Naive B cell (primary cell): ENCODE measurements at regions not wholly inside any gene's neighbourhood (a gene's known extent, or its start where the extent isn't known, plus 50 kb on each side); places are given as distances from the start of the nearest gene placed in this dataset.

Experiments used
- ATAC-seq, 2 donors: fragments of 150-1000 bp; cut with Tn5 transposase; 2 replicates each; pipeline ENCODE4 v1.10.0; 2021; ENCODE audit warnings: low read depth in 2 of 2, mild to moderate bottlenecking in 2 of 2, moderate library complexity in 2 of 2
- DNase-seq: peaks from one replicate; pipeline ENCODE4 v3.0.0; 2022
- H3K27ac Mint-ChIP-seq, 6 donors: one replicate each; pipeline ENCODE4 v1.8.0; 2020 to 2022; ENCODE audit warnings: mild to moderate bottlenecking in 6 of 6, mixed read lengths in 6 of 6, moderate library complexity in 5 of 6, inconsistent platforms in 2 of 6
- H3K27me3 Mint-ChIP-seq, 3 donors: one replicate each; pipeline ENCODE4 v1.8.0; 2021 to 2022; ENCODE audit warnings: mixed read lengths in 3 of 3, mild to moderate bottlenecking in 1 of 3
- H3K36me3 Mint-ChIP-seq, 2 donors: one replicate each; pipeline ENCODE4 v1.8.0; 2020 to 2022; ENCODE audit warnings: mixed read lengths in 2 of 2, inconsistent platforms in 1 of 2, mild to moderate bottlenecking in 1 of 2
- H3K4me1 Mint-ChIP-seq, 3 donors: one replicate each; pipeline ENCODE4 v1.8.0; 2020 to 2022; ENCODE audit warnings: mixed read lengths in 3 of 3, inconsistent platforms in 1 of 3, mild to moderate bottlenecking in 1 of 3, moderate library complexity in 1 of 3
- H3K4me3 Mint-ChIP-seq, 8 donors: one replicate each; pipeline ENCODE4 v1.8.0; 2020 to 2022; ENCODE audit warnings: mild to moderate bottlenecking in 8 of 8, mixed read lengths in 8 of 8, moderate library complexity in 8 of 8, inconsistent platforms in 2 of 8
- H3K9me3 Mint-ChIP-seq, 7 donors: one replicate each; pipeline ENCODE4 v1.8.0; 2020 to 2022; ENCODE audit warnings: mixed read lengths in 7 of 7, mild to moderate bottlenecking in 5 of 7, inconsistent platforms in 2 of 7, moderate library complexity in 1 of 7

DNA sequence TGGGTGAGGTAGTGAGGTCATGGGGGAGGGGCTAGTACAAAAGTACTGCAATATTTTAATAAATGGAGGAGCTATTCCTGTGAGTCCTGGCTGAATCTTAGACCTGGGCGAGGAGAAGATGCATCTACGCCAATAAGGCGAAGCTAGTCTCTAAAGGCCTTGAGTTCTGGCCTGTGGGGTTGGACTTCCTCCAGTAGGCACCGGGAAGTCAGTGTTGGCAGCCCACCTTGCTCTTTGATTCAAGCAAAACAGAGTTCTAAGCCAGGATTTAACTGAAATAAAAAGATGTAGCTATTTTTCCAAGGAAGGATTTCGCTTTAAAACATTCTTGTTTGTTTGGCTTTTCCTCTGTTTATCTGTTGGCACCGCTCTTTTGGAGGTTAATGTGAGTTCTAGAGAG, 244.6 kb downstream of the KIF4B start:
- ATAC-seq (no peak), DNase-seq (no peak)
- Mint-ChIP-seq H3K27me3 (peaks cover 0 to 4% (median 0%) of the 10 kb centered on the region in 3 donors), H3K36me3 (no peaks in the 10 kb centered on the region), H3K4me3 (no peak overlapping the region), H3K9me3 (peaks cover 0 to 4% (median 0%) of the 10 kb centered on the region in 7 donors), H3K27ac (no peak overlapping the region), H3K4me1 (no peaks in the 10 kb centered on the region)

DNA sequence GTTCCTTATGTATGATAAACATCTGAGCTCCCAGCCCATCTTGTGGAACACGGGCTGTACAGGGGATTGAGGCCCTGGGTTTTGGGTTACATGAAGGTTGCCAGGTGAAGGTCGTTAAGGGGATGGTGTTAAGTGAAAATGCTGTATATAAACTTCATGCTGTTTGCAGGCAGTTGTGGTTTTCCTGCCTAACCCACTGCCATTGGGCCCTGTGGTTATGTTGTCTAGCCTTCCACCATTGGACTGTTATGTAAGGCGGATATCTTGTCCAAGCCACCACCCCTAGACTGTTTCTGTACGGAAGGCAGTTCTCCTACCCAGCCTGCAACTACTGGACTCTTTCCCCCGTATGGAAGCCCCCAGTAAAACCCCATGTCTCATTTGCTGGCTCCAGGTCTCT, 246.1 kb downstream of the KIF4B start:
- ATAC-seq: no peak
- H3K4me3 Mint-ChIP-seq: no peak overlapping the region
- no peak overlapping the region for H3K27ac Mint-ChIP-seq
- DNase-seq: no peak
- H3K36me3 Mint-ChIP-seq: no peaks in the 10 kb centered on the region
- no peaks in the 10 kb centered on the region for H3K4me1 Mint-ChIP-seq
- peaks cover 0 to 4% (median 0%) of the 10 kb centered on the region in 7 donors for H3K9me3 Mint-ChIP-seq
- peaks cover 0 to 4% (median 0%) of the 10 kb centered on the region in 3 donors for H3K27me3 Mint-ChIP-seq

DNA sequence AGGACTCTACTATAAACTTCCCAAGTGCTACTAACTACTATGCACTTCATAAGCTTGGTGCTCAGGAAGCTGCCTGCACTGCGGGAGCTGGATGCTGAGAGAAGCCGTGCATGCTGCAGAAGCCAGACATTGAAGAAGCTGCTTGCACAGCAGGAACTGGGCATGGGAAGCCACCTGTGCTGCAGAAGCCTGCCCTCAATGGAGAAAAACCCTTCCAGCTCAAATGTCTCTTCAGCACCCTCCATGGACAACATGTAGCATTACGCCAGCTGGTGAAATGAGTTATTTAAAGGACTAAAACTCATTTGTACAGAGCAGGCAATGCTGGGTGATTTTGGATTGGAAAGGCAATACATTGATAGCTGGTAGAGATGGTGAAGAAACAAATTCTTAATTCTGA, 247.2 kb downstream of the KIF4B start:
- no peak for DNase-seq
- ATAC-seq: no peak
- H3K27ac Mint-ChIP-seq: no peak overlapping the region
- H3K27me3 Mint-ChIP-seq: peaks cover 0 to 4% (median 0%) of the 10 kb centered on the region in 3 donors
- H3K4me1 Mint-ChIP-seq: no peaks in the 10 kb centered on the region
- no peak overlapping the region for H3K4me3 Mint-ChIP-seq
- peaks cover 0 to 4% (median 0%) of the 10 kb centered on the region in 7 donors for H3K9me3 Mint-ChIP-seq
- no peaks in the 10 kb centered on the region for H3K36me3 Mint-ChIP-seq

DNA sequence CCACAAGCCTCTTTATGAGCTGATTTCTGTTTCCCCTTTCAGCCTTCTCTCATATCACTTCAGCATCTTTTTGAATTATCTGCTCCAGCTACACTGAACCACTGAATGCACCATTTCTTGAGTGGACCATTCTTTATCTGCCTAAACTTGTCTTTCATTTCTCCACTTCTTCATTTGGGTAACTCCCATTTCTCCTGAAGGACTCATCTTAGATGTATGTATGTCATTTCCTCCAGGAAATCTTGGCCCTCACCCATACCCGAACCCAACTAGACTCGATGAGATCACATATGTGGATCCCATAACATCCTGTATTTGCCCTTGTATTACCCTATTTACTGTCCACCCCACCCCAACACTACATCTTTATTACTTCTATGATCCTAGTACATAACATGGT, 249.8 kb downstream of the KIF4B start:
- Mint-ChIP-seq H3K27me3 (no peaks in the 10 kb centered on the region), H3K4me1 (no peaks in the 10 kb centered on the region), H3K36me3 (no peaks in the 10 kb centered on the region), H3K4me3 (no peak overlapping the region), H3K27ac (no peak overlapping the region), H3K9me3 (no peaks in the 10 kb centered on the region)
- DNase-seq: no peak
- ATAC-seq: no peak

DNA sequence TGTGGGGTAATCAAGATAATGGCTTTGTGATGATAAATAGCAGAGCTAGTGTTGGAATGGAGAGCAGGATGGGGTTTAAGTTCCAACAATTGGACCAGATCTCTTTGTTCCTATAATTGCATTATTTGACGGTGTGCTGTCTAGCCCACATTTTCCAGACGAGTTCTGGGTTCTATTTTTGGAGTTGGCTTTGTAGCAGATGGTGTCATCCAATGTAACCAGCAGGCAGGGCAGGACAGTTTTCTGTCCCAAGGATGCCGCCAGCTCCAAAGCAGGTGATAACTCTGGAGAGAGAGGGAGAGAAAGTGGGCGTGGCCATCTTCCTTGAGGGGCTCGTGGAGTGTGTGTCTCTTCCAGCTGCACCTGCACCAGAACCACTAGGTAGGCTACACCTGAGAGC, 251.3 kb downstream of the KIF4B start:
- DNase-seq (no peak), ATAC-seq (no peak)
- Mint-ChIP-seq H3K27me3 (no peaks in the 10 kb centered on the region), H3K4me1 (no peaks in the 10 kb centered on the region), H3K4me3 (no peak overlapping the region), H3K27ac (no peak overlapping the region), H3K36me3 (no peaks in the 10 kb centered on the region), H3K9me3 (no peaks in the 10 kb centered on the region)

DNA sequence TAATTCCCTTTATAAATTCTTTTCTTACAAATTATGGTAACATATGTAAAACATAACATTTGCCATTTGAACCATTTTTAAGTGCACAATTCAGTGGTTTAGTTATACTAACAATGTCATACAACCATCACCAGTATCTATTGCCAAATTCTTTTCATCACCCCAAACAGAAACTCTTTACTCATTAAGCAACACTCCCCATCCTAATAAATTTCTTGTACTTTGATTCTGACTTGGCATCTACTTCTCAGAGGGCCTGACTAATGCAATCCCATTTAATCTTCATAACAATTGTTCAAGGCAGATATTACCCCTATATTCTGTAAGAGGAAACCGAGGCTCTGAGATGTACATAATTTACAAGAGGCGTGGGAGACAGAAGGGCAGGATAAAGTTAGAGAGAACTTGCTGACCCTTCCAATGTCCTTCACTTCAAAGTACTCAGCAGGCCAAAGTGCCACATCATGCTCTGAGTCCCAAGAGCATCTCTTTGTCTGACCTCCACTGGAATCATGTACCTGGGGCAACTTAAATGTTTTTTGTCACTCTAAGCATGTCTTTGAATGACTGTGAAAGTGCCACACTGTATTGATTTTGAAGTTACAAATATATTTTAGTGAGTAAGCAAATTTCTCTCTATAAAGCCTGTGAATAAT, 255.3 kb downstream of the KIF4B start:
- H3K27ac Mint-ChIP-seq: no peak overlapping the region
- H3K9me3 Mint-ChIP-seq: no peaks in the 10 kb centered on the region

DNA sequence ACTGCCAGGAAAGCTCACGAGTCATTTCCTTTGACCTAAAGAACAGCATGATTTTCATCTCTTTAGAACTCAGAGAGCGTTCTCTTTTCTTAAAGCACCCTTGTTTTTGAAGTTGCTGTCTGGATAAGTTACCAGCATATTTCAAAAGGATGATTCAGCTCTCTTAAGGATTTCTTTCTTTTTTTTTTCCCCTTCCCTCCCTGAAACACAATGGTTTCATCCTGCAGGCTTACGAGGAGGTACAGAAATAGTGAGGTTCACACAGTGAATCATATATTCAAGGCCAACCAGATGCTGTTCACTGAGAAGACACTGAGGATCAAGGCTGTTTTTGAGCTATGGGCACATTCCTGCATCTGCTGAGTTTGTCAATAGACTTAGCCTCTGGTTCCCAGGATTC, 257.2 kb downstream of the KIF4B start:
- Mint-ChIP-seq H3K4me1 (no peaks in the 10 kb centered on the region), H3K9me3 (peaks cover 0 to 3% (median 0%) of the 10 kb centered on the region in 7 donors), H3K27me3 (peaks cover 0 to 15% (median 11%) of the 10 kb centered on the region in 3 donors), H3K27ac (no peak overlapping the region), H3K4me3 (no peak overlapping the region), H3K36me3 (no peaks in the 10 kb centered on the region)
- ATAC-seq (no peak), DNase-seq (no peak)

More for the DNA sequence above, 255.3 kb downstream of the KIF4B start:
- H3K4me3 Mint-ChIP-seq: no peak overlapping the region
- DNase-seq (no peak), ATAC-seq (no peak)
- H3K36me3 Mint-ChIP-seq: no peaks in the 10 kb centered on the region
- peaks cover 0 to 15% (median 0%) of the 10 kb centered on the region in 3 donors for H3K27me3 Mint-ChIP-seq
- no peaks in the 10 kb centered on the region for H3K4me1 Mint-ChIP-seq

DNA sequence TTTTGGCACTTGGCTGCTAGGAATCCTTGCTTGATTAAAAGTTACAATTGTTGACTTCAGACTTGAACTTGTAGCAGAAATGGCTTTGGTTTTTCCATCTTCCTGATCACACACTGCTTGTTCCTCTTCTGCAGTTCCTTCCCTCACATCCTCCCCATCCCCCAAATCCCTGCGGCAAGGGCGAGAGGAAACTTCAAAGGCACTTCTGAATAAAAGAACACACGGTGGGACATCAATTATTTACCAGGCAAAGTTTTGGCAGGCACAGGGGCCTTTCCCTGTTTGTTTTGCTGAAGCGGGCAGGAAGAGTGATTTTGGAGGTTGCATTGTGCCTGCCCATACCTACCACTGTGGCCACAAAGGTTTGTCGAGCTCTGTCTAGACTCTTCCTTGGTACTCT, 260.9 kb downstream of the KIF4B start:
- no peak for ATAC-seq
- Mint-ChIP-seq H3K4me3 (no peak overlapping the region), H3K9me3 (peaks cover 0 to 11% (median 4%) of the 10 kb centered on the region in 7 donors)

DNA sequence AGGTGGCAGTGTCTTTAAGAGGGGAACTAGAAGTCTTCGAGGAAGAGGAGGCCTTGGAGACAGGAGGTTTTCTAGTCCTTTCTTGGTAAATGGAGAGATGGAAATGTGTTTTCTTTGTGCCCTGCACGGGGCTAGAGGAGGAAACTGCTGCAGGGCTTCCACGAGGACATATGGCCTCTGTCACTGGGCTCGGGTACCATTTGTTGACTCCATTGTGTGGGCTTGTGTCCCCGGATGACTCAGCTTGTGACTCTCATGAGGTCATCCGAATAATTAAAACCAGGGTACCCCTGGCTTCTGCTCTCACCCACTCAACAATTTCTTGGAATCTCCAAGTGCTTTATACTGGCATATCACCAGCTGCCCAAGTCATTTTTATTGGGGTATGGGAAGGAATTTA, 261.7 kb downstream of the KIF4B start:
- H3K4me3 Mint-ChIP-seq: no peak overlapping the region
- H3K9me3 Mint-ChIP-seq: peaks cover 0 to 11% (median 4%) of the 10 kb centered on the region in 7 donors
- DNase-seq (no peak), ATAC-seq (no peak)
- no peak overlapping the region for H3K27ac Mint-ChIP-seq
- H3K4me1 Mint-ChIP-seq: no peaks in the 10 kb centered on the region
- no peaks in the 10 kb centered on the region for H3K36me3 Mint-ChIP-seq
- peaks cover 0 to 15% (median 11%) of the 10 kb centered on the region in 3 donors for H3K27me3 Mint-ChIP-seq

More for the DNA sequence above, 260.9 kb downstream of the KIF4B start:
- Mint-ChIP-seq H3K36me3 (no peaks in the 10 kb centered on the region), H3K27ac (no peak overlapping the region), H3K4me1 (no peaks in the 10 kb centered on the region), H3K27me3 (peaks cover 0 to 15% (median 11%) of the 10 kb centered on the region in 3 donors)
- no peak for DNase-seq

DNA sequence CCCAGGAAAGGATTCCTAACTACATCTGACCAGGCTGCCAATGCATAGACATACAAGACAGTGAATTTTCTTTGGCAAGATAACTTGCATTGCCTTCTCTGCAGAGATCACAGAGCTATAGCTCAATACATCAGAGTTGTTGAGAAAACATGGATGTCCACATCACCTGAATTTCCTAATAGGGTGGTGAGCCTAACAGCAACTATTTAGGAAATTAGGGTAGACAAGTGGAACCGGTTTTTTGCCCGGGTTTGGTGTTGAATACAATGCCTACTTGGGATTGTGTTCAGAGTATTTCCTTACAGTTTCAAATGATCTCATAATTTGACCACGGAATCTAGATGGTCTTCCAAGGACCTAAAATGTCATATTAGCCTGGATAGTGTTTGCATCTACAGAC, 262.7 kb downstream of the KIF4B start:
- Mint-ChIP-seq H3K4me3 (no peak overlapping the region), H3K4me1 (no peaks in the 10 kb centered on the region), H3K27ac (no peak overlapping the region), H3K36me3 (no peaks in the 10 kb centered on the region), H3K27me3 (peaks cover 4 to 16% (median 13%) of the 10 kb centered on the region in 3 donors), H3K9me3 (peaks cover 0 to 11% (median 6%) of the 10 kb centered on the region in 7 donors)
- DNase-seq (no peak), ATAC-seq (no peak)

DNA sequence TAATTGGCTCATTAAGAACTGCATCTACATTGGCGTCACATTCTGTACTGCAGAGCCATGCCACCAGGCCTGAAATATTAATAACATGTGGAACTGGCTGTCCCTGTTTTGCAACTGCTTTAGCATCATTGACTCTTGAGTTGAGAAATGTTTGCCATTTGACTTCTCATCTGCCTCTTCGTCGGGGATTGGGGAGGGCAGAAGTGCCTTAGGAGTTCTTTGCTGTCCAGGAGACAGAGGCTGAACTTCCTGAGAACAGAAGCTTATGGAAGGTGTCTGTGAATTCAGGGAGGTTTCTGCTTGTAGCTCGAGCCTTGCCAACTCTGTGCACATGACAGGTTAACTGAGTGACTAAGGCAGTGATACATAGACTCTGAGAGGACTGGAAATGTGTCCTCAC, 265.0 kb downstream of the KIF4B start:
- Mint-ChIP-seq H3K4me1 (no peaks in the 10 kb centered on the region), H3K4me3 (no peak overlapping the region), H3K27me3 (peaks cover 6 to 18% (median 13%) of the 10 kb centered on the region in 3 donors), H3K36me3 (no peaks in the 10 kb centered on the region), H3K9me3 (peaks cover 2 to 11% (median 6%) of the 10 kb centered on the region in 7 donors), H3K27ac (no peak overlapping the region)
- no peak for DNase-seq
- ATAC-seq: no peak

DNA sequence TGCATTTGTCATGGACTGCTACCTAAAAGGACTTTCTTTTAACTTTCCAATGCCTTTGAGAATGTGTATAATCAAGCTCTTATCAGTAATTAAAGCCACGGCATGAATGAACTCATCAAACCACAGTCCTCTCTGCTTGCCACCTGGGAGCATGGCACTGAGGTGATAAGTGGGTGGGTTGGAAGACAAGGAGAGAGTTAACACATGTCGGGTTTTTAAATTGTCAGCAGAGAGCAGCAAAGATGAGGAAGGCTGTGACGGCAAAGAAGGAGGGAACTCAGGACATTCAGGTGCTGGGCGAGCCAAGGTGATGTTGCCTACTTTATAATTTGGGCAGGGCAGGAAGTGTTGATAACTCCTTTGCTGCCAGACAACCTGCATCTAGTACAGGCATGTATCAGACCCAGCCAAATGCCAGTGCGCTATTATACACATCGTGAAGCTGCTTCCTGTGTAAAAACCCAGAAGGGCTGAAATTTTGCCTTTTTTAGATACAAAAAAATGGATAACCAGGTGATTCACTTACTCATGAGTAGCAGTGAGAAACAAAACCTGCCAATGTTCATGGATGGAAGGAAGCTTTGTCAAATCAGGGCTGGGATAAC, 269.1 kb downstream of the KIF4B start:
- H3K4me3 Mint-ChIP-seq: no peak overlapping the region
- ATAC-seq (no peak), DNase-seq (no peak)
- H3K4me1 Mint-ChIP-seq: no peaks in the 10 kb centered on the region
- no peak overlapping the region for H3K27ac Mint-ChIP-seq
- H3K9me3 Mint-ChIP-seq: peaks cover 0 to 8% (median 3%) of the 10 kb centered on the region in 7 donors
- no peaks in the 10 kb centered on the region for H3K36me3 Mint-ChIP-seq
- peaks cover 8 to 33% (median 9%) of the 10 kb centered on the region in 3 donors for H3K27me3 Mint-ChIP-seq

DNA sequence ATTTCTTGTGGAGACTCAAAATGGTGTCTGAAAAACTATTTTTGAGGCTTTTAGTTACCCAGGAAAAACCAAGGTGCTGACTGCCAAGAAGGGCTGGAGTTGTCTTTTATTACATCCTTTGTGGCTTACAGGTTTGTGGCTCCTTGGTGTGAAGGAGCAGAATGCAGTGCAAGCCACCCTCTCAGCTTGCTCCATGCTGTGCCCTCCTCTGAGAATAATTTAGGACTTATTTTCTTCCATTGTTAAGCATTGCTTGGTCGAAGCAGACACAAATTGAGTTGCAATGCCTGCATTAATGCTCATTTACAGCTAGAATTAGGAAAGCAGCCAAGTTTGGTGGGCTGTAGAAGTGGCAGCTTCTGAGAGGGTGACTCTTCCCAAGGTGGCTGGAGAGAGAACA, 272.2 kb downstream of the KIF4B start:
- ATAC-seq: no peak
- Mint-ChIP-seq H3K36me3 (no peaks in the 10 kb centered on the region), H3K27ac (no peak overlapping the region), H3K4me3 (no peak overlapping the region), H3K4me1 (no peaks in the 10 kb centered on the region), H3K27me3 (peaks cover 6 to 33% (median 8%) of the 10 kb centered on the region in 3 donors), H3K9me3 (peaks cover 0 to 7% (median 4%) of the 10 kb centered on the region in 7 donors)
- no peak for DNase-seq

DNA sequence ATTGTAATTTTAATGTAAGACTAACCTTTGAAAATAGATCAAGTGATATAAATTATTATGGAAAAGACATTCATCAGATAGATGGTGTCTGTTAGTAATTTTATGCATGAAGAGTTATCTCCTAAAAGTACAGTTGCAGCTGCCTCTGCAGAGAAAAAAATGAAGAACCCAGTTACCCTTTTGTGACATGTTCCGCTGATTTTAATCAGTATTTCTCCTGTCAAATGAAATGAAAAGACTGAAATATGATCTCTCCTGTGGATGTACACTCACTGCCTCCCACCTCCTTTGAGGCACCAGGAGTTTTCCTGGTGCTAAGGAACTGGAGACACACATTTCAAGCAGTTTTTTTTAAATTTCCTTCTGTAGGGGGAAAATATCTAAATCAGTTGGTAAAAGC, 277.4 kb downstream of the KIF4B start:
- H3K4me3 Mint-ChIP-seq: no peak overlapping the region
- ATAC-seq (no peak), DNase-seq (no peak)
- H3K27ac Mint-ChIP-seq: no peak overlapping the region
- peaks cover 0 to 7% (median 0%) of the 10 kb centered on the region in 7 donors for H3K9me3 Mint-ChIP-seq
- no peaks in the 10 kb centered on the region for H3K36me3 Mint-ChIP-seq
- H3K27me3 Mint-ChIP-seq: peaks cover 0 to 14% (median 0%) of the 10 kb centered on the region in 3 donors
- no peaks in the 10 kb centered on the region for H3K4me1 Mint-ChIP-seq
